HUES6 (cell line): ENCODE measurements at regions not wholly inside any gene's neighbourhood (a gene's known extent, or its start where the extent isn't known, plus 50 kb on each side); places are given as distances from the start of the nearest gene placed in this dataset.

Experiments
- H3K27ac ChIP-seq: 2 replicates; pipeline ENCODE4 v1.7.0; 2013; ENCODE audit warnings: low read depth, mild to moderate bottlenecking, low read length, inconsistent platforms
- H3K27me3 ChIP-seq: 2 replicates; pipeline ENCODE4 v1.6.1; 2013; ENCODE audit warnings: low read length; ENCODE audit not compliant: control insufficient read depth, insufficient read depth
- H3K36me3 ChIP-seq: 2 replicates; pipeline ENCODE4 v1.6.1; 2013; ENCODE audit warnings: low read length; ENCODE audit not compliant: control insufficient read depth, insufficient read depth
- H3K4me1 ChIP-seq: 2 replicates; pipeline ENCODE4 v1.6.1; 2013; ENCODE audit warnings: low read length; ENCODE audit not compliant: control insufficient read depth, insufficient read depth
- H3K4me3 ChIP-seq: 2 replicates; pipeline ENCODE4 v1.5.1; 2013; ENCODE audit warnings: low read depth, low read length
- H3K9ac ChIP-seq: one replicate; pipeline ENCODE4 v1.6.1; 2013; ENCODE audit warnings: mild to moderate bottlenecking, low read length
- H3K9me3 ChIP-seq: 2 replicates; pipeline ENCODE4 v1.6.1; 2013; ENCODE audit warnings: low read depth, low read length; ENCODE audit not compliant: control insufficient read depth, insufficient read depth

GRCh38 chr4:127219232-127219631 is 413.5 kb upstream of the INTU start:
- Histone ChIP-seq H3K9ac (no peak overlapping the region), H3K27me3 (no peaks in the 10 kb centered on the region), H3K36me3 (no peaks in the 10 kb centered on the region), H3K4me3 (no peak overlapping the region), H3K4me1 (no peaks in the 10 kb centered on the region), H3K27ac (no peak overlapping the region), H3K9me3 (no peaks in the 10 kb centered on the region)

DNA sequence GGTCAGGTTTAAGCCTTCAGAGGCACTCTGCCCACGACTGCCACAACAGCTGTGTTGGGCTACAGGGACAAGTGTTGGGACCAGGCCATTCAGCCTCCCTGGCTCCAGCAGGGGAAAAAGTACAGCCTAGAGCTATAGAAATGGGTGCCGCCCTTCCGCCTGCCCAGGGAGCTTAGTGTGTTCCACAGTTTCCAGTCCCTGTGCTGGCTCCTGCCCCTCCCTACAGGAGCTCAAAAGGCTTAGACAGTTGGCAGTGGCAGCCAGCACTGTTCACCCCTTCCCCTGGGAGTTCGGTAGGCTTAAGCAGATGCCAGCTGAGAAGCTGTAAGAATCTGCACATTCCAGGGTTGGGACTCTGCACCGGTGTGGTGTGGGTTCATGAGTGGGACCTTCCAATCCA is 408.2 kb upstream of the INTU start:
- no peak overlapping the region for H3K4me3 ChIP-seq
- H3K9ac ChIP-seq = no peak overlapping the region
- no peaks in the 10 kb centered on the region for H3K9me3 ChIP-seq
- no peaks in the 10 kb centered on the region for H3K36me3 ChIP-seq
- no peak overlapping the region for H3K27ac ChIP-seq
- no peaks in the 10 kb centered on the region for H3K4me1 ChIP-seq
- H3K27me3 ChIP-seq = no peaks in the 10 kb centered on the region

GRCh38 chr4:127229855-127230608 is 402.7 kb upstream of the INTU start:
- no peaks in the 10 kb centered on the region for H3K9me3 ChIP-seq
- no peaks in the 10 kb centered on the region for H3K27me3 ChIP-seq
- no peaks in the 10 kb centered on the region for H3K36me3 ChIP-seq
- H3K9ac ChIP-seq = no peak overlapping the region
- no peak overlapping the region for H3K4me3 ChIP-seq
- H3K4me1 ChIP-seq = no peaks in the 10 kb centered on the region
- no peak overlapping the region for H3K27ac ChIP-seq

- no peaks in the 10 kb centered on the region for H3K36me3 ChIP-seq
- no peaks in the 10 kb centered on the region for H3K4me1 ChIP-seq
- no peak overlapping the region for H3K27ac ChIP-seq
- no peak overlapping the region for H3K4me3 ChIP-seq
- no peak overlapping the region for H3K9ac ChIP-seq
- H3K9me3 ChIP-seq = no peaks in the 10 kb centered on the region
- H3K27me3 ChIP-seq = no peaks in the 10 kb centered on the region
These were observed 395.9 kb upstream of the INTU start for GRCh38 chr4:127236889-127237288.

GRCh38 chr4:127237581-127237980 is 395.2 kb upstream of the INTU start:
- no peak overlapping the region for H3K9ac ChIP-seq
- H3K4me3 ChIP-seq = no peak overlapping the region
- H3K27me3 ChIP-seq = no peaks in the 10 kb centered on the region
- H3K36me3 ChIP-seq = no peaks in the 10 kb centered on the region
- no peak overlapping the region for H3K27ac ChIP-seq
- no peaks in the 10 kb centered on the region for H3K4me1 ChIP-seq
- no peaks in the 10 kb centered on the region for H3K9me3 ChIP-seq

- Histone ChIP-seq H3K9me3 (no peaks in the 10 kb centered on the region), H3K27me3 (no peaks in the 10 kb centered on the region), H3K36me3 (no peaks in the 10 kb centered on the region)
These were observed 393.7 kb upstream of the INTU start for GRCh38 chr4:127238956-127239475.

GRCh38 chr4:127239902-127240763 is 392.6 kb upstream of the INTU start:
- no peak overlapping the region for H3K9ac ChIP-seq
- no peak overlapping the region for H3K4me3 ChIP-seq
- no peak overlapping the region for H3K27ac ChIP-seq
- H3K27me3 ChIP-seq = no peaks in the 10 kb centered on the region
- H3K36me3 ChIP-seq = no peaks in the 10 kb centered on the region
- H3K9me3 ChIP-seq = no peaks in the 10 kb centered on the region
- H3K4me1 ChIP-seq = no peaks in the 10 kb centered on the region

More at GRCh38 chr4:127238956-127239475, 393.7 kb upstream of the INTU start:
- no peak overlapping the region for H3K4me3 ChIP-seq
- no peaks in the 10 kb centered on the region for H3K4me1 ChIP-seq
- H3K27ac ChIP-seq = no peak overlapping the region
- no peak overlapping the region for H3K9ac ChIP-seq

DNA sequence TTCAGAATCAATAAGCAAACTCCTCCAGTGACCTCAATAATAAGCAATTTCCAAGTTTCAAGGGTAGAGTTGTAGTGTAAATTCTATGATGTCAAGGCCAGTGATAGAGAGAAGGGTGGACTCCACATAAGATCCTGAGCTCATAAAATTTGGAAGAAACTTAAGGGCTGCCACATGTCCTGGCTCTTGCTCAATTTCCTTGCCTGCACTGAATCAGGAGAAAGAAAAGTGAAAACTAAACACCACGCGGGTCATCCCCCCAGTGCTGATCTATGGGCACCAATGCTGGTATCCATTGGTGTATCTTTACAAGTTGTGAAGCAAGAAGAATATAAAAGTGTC is 392.0 kb upstream of the INTU start:
- Histone ChIP-seq H3K36me3 (no peaks in the 10 kb centered on the region), H3K4me1 (no peaks in the 10 kb centered on the region), H3K27me3 (no peaks in the 10 kb centered on the region), H3K9me3 (no peaks in the 10 kb centered on the region), H3K4me3 (no peak overlapping the region), H3K27ac (no peak overlapping the region), H3K9ac (no peak overlapping the region)

DNA sequence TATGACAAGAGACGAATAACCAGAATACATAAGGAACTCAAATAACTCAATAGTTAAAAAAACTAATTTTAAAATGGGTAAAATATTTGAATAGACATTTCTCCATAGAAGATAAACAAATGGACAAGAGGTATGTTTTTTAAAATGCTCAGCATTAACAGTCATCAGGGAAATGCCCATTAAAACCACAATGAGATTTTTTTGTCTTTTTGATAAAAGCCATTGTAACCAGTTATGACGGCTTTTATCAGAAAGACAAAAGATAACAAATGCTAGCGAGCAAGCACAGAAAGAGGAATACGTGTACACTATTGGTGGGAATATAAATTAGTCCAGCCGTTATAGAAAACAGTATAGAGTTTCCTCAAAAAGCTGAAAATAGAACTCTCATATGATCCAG is 388.2 kb upstream of the INTU start:
- Histone ChIP-seq H3K4me1 (no peaks in the 10 kb centered on the region), H3K4me3 (no peak overlapping the region), H3K36me3 (no peaks in the 10 kb centered on the region), H3K9ac (no peak overlapping the region), H3K9me3 (no peaks in the 10 kb centered on the region), H3K27ac (no peak overlapping the region), H3K27me3 (no peaks in the 10 kb centered on the region)

DNA sequence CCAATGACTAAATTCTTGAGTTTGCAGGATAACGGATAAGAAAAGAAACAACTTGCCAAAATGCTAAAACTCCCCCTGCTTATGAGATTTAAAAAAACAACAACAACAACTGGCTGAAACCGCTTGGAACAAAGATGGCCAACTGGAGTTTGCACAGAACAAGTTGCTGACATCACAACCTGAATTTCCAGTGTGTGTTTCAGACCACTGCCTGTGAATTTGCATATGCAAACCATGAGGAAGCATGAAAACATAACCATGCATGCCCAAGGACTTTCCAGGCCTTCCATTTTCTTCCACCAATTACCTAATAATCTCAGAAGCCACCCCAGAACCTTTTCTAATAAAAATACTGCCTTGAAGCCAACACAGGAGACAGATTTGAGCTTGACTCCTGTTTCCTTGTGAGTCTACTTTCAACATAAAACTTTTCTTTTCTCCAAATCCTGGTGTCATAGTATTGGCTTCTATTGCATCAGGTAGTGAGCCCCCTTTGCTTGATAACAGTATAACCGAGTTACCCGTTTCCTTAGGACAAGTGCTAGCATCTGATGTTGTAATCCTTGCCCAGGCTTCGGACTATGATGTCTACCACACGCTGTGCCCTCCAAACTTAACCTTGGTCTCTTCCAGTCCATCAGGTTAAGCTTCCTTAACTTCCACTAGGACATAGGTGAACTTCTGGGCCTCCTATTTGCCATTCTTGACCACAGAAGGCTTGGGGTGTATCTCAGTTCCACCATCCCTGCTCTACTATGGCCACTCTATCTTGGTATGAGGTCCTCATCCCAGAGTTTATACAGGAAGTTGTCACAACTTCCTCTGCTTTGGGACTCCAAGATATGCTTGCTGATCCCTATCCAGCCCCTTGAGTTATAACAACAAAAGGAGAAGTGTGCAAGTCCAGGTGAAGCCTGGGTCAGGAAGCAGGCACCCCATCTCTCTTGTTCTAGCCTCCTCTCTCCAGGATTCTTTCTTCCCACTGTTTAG is 385.5 kb upstream of the INTU start:
- H3K36me3 ChIP-seq = no peaks in the 10 kb centered on the region
- H3K4me1 ChIP-seq = no peaks in the 10 kb centered on the region

More for the DNA sequence above, 385.5 kb upstream of the INTU start:
- Histone ChIP-seq H3K27me3 (no peaks in the 10 kb centered on the region), H3K9ac (no peak overlapping the region), H3K9me3 (no peaks in the 10 kb centered on the region), H3K4me3 (no peak overlapping the region), H3K27ac (no peak overlapping the region)
